ENCODE measurements at regions not wholly inside any gene's neighbourhood (a gene's known extent, or its start where the extent isn't known, plus 50 kb on each side); places are given as distances from the start of the nearest gene placed in this dataset.

DNA sequence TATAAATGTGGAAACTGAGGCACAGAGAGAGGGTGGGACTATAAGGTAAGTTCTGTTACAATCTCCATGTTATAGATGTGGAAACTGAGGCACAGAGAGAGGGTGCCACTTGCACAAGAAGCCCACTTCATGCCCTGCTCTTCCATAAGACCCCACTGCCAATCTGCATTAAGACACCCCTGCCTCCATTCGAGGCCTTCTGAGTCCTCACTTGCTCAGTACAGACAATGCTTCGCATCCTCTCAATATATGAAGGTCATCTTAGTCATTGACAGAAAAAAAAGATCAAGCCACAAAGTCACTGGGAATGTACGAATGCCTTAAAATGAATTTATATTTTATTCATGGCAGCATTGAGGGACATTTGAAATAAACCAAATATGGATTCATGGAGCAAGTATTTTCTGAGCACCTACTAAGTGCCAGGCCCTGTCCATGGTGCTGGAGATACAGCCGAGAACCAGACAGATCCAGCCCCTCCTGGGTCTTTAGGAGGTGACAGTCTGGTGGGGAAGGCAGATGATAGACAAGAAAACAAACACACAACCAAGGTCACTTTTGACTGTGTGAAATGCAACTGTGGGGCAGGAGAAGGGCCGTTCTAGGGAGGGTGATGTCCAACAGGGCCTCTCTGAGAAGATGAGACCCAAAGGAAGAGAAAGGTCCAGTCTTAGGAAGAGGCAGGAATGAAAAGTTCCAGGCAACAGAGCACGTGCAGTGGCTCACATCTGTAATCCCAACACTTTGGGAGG, 92.5 kb upstream of the PTPN1 start:
- FAIRE-seq (no peak), DNase-seq (ENCODE audit: insufficient read length, low spot score) (no peak)
- no peak for TF ChIP-seq SPI1 (IDR thresholded peaks at IDR 0.05; ENCODE audit: low read depth, low read length)
- TF ChIP-seq PAX5 (IDR thresholded peaks at IDR 0.05; ENCODE audit: insufficient read depth, low read length, severe bottlenecking), result no peak
- no peak for TF ChIP-seq POU2F2 (IDR thresholded peaks at IDR 0.05; ENCODE audit: low read depth, low read length)
- TF ChIP-seq POLR2AphosphoS5 (IDR thresholded peaks at IDR 0.05; ENCODE audit: low read depth, low read length), result no peak
- no peak for TF ChIP-seq POLR2A (IDR thresholded peaks at IDR 0.05; ENCODE audit: low read depth, low read length)
- TF ChIP-seq TAF1 (IDR thresholded peaks at IDR 0.05; ENCODE audit: low read depth, low read length), result no peak

GRCh38 chr20:50418890-50419642, 91.1 kb upstream of the PTPN1 start:
- no peak for FAIRE-seq
- no peak for DNase-seq (ENCODE audit: insufficient read length, low spot score)
- TF ChIP-seq SPI1 (IDR thresholded peaks at IDR 0.05; ENCODE audit: low read depth, low read length), result no peak
- no peak for TF ChIP-seq POLR2A (IDR thresholded peaks at IDR 0.05; ENCODE audit: low read depth, low read length)
- TF ChIP-seq TAF1 (IDR thresholded peaks at IDR 0.05; ENCODE audit: low read depth, low read length), result no peak
- no peak for TF ChIP-seq POLR2AphosphoS5 (IDR thresholded peaks at IDR 0.05; ENCODE audit: low read depth, low read length)
- no peak for TF ChIP-seq PAX5 (IDR thresholded peaks at IDR 0.05; ENCODE audit: insufficient read depth, low read length, severe bottlenecking)
- no peak for TF ChIP-seq POU2F2 (IDR thresholded peaks at IDR 0.05; ENCODE audit: low read depth, low read length)

GRCh38 chr20:50420380-50420779, 89.8 kb upstream of the PTPN1 start:
- no peak for TF ChIP-seq SPI1 (IDR thresholded peaks at IDR 0.05; ENCODE audit: low read depth, low read length)
- TF ChIP-seq TAF1 (IDR thresholded peaks at IDR 0.05; ENCODE audit: low read depth, low read length), result no peak
- no peak for TF ChIP-seq POLR2A (IDR thresholded peaks at IDR 0.05; ENCODE audit: low read depth, low read length)
- no peak for TF ChIP-seq POU2F2 (IDR thresholded peaks at IDR 0.05; ENCODE audit: low read depth, low read length)
- TF ChIP-seq PAX5 (IDR thresholded peaks at IDR 0.05; ENCODE audit: insufficient read depth, low read length, severe bottlenecking), result no peak
- TF ChIP-seq POLR2AphosphoS5 (IDR thresholded peaks at IDR 0.05; ENCODE audit: low read depth, low read length), result no peak
- FAIRE-seq (no peak), DNase-seq (ENCODE audit: insufficient read length, low spot score) (no peak)

DNA sequence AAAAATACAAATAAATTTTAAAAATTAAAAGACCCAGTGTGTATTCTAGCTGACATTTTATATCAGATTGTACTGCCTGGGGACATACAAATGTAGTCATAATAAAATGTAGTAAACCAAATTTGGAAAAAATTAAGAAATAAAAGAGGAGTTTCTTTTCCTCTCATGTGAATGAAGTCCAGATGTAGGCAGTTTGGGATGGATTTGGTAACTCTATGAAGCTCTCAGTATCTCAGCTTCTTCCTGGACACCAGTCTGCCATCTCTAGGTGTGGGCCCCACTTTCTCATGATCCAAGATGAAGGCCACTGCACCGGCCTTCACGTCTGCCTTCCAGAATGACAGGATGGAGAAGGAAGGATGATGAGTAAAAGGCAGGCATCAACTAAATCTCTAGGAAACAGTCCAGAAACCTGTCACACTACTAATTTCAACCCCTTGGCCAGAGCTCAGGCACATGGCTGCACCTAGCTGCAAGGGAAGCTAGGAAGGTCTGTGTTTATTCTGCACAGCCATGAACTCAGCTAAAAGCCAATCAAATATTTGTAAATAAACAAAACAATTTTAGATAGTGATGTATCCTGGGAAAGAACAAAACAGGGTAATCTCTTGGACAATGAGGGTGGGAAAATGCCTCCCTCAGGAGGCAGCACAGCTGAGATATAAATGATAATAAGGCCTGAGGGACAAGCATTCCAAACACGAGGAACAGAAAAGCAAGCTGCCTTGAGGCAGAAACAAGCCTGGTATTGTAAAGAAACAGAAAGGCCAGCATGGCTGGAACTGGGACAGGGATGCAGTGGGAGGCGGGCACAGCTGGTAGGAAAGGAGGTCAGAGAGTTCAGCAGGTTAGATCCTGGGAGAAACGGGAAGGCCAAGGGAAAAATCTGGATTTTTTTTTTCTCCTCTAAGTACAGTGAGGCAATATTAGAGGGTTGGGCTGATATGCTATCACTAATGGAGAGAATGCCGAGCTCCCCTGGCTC, 88.5 kb upstream of the PTPN1 start:
- FAIRE-seq (no peak), DNase-seq (ENCODE audit: insufficient read length, low spot score) (no peak)
- TF ChIP-seq TAF1 (IDR thresholded peaks at IDR 0.05; ENCODE audit: low read depth, low read length) (no peak), POLR2AphosphoS5 (IDR thresholded peaks at IDR 0.05; ENCODE audit: low read depth, low read length) (no peak), POU2F2 (IDR thresholded peaks at IDR 0.05; ENCODE audit: low read depth, low read length) (no peak), POLR2A (IDR thresholded peaks at IDR 0.05; ENCODE audit: low read depth, low read length) (no peak)

DNA sequence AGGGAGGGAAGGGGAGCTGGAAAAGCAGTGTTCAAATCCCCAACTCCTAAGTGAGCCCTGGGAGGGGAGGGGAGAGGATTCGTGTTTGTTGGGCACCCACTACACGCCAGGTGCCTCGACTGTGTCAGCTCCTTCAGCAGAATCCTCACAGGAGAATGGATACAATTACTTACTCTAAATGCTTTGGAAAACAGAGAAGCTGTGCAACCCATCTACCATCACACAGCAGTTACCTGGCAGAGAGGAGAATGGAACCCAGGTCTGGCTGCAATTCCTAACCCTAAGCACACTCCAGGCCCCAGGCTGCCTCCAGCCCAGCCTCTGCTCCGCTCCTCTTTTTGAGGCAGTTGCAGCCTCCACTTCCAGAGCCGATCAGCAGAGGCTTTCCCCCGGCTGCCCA, 86.4 kb upstream of the PTPN1 start:
- TF ChIP-seq SPI1 (IDR thresholded peaks at IDR 0.05; ENCODE audit: low read depth, low read length) (no peak), TAF1 (IDR thresholded peaks at IDR 0.05; ENCODE audit: low read depth, low read length) (no peak), POLR2AphosphoS5 (IDR thresholded peaks at IDR 0.05; ENCODE audit: low read depth, low read length) (no peak), PAX5 (IDR thresholded peaks at IDR 0.05; ENCODE audit: insufficient read depth, low read length, severe bottlenecking) (no peak), POLR2A (IDR thresholded peaks at IDR 0.05; ENCODE audit: low read depth, low read length) (no peak), POU2F2 (IDR thresholded peaks at IDR 0.05; ENCODE audit: low read depth, low read length) (no peak)
- FAIRE-seq (no peak), DNase-seq (ENCODE audit: insufficient read length, low spot score) (no peak)

DNA sequence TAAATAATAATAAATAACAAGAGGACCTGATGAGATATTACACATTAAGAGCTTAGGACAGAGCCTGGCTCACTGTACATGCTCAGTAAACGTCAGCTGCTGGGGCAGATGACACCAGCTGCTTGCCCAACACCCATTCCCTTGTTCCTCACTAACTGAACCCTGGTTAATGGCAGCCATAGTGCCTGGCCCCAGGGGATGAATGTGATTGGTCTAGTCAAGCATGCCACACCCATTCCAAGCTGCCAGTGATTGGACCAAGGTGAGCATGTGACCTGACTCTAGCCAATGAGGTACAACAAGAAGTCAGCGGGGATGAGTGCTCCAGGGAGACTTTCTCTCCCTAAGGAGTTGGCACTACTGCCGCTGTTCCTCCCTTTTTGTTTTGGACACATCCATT, 85.1 kb upstream of the PTPN1 start:
- TF ChIP-seq POU2F2 (IDR thresholded peaks at IDR 0.05; ENCODE audit: low read depth, low read length), result no peak
- no peak for TF ChIP-seq TAF1 (IDR thresholded peaks at IDR 0.05; ENCODE audit: low read depth, low read length)
- no peak for TF ChIP-seq POLR2A (IDR thresholded peaks at IDR 0.05; ENCODE audit: low read depth, low read length)
- TF ChIP-seq POLR2AphosphoS5 (IDR thresholded peaks at IDR 0.05; ENCODE audit: low read depth, low read length), result no peak
- TF ChIP-seq PAX5 (IDR thresholded peaks at IDR 0.05; ENCODE audit: insufficient read depth, low read length, severe bottlenecking), result no peak
- TF ChIP-seq SPI1 (IDR thresholded peaks at IDR 0.05; ENCODE audit: low read depth, low read length), result no peak
- FAIRE-seq (no peak), DNase-seq (ENCODE audit: insufficient read length, low spot score) (no peak)

DNA sequence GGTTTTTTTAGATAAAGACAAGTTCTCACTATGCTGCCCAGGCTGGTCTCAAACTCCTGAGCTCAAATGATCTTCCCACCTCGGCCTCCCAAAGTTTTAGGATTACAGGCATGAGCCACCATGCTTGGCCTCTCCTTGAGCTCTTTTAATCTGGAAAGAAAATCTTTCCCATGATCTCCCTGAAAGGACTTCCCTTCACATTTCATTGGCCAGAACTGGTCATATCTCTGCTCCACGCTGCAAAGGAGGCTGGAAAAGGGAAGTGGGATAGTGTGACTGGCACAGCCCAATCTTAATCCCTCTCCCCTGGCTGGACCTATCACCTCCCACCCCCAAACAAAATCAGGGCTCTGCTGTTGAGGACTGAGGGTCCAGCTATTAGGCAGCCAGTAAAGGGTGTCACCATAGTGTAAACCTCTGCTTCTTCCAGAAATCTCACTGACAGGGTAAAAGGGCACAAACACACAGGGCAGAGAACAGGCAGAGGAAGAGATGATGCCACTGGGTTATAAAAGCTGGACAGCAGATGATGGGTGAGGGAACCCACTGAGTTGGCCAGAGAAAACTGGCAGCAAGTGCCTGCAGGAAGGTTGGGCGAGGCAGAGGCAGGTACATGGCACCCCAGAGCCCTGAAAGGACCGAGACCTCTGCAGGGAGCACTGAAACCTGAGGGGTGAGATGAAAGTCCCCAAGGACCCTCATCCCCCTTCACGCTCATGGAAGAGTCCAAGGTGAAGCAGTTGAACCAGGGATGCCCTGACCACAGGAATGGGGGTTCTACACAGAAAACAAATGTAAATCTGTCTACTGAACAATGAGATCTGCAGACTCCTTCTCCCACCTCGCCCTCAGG, 83.1 kb upstream of the PTPN1 start:
- no peak for TF ChIP-seq PAX5 (IDR thresholded peaks at IDR 0.05; ENCODE audit: insufficient read depth, low read length, severe bottlenecking)
- no peak for TF ChIP-seq POLR2AphosphoS5 (IDR thresholded peaks at IDR 0.05; ENCODE audit: low read depth, low read length)
- peak; percentile 53 for TF ChIP-seq SPI1 (IDR thresholded peaks at IDR 0.05; ENCODE audit: low read depth, low read length)
- TF ChIP-seq POLR2A (IDR thresholded peaks at IDR 0.05; ENCODE audit: low read depth, low read length), result no peak
- TF ChIP-seq POU2F2 (IDR thresholded peaks at IDR 0.05; ENCODE audit: low read depth, low read length), result no peak
- no peak for DNase-seq (ENCODE audit: insufficient read length, low spot score)
- no peak for FAIRE-seq

GRCh38 chr20:50427719-50428083, 82.5 kb upstream of the PTPN1 start:
- TF ChIP-seq POLR2AphosphoS5 (IDR thresholded peaks at IDR 0.05; ENCODE audit: low read depth, low read length) (no peak), TAF1 (IDR thresholded peaks at IDR 0.05; ENCODE audit: low read depth, low read length) (no peak), POU2F2 (IDR thresholded peaks at IDR 0.05; ENCODE audit: low read depth, low read length) (no peak), PAX5 (IDR thresholded peaks at IDR 0.05; ENCODE audit: insufficient read depth, low read length, severe bottlenecking) (no peak), SPI1 (IDR thresholded peaks at IDR 0.05; ENCODE audit: low read depth, low read length) (no peak), POLR2A (IDR thresholded peaks at IDR 0.05; ENCODE audit: low read depth, low read length) (no peak)
- DNase-seq (ENCODE audit: insufficient read length, low spot score) (no peak), FAIRE-seq (no peak)
